A549 (cell line): ENCODE measurements at regions not wholly inside any gene's neighbourhood (a gene's known extent, or its start where the extent isn't known, plus 50 kb on each side); places are given as distances from the start of the nearest gene placed in this dataset.

Source experiments
- CEBPB ChIP-seq, 2 experiments: fragments of >200 bp in 1 of 2; sonication (Bioruptor Twin) in 1 of 2; formaldehyde crosslinking in 1 of 2; IDR thresholded peaks; 2 replicates each; pipeline ENCODE4 v1.6.1; 2012 to 2016
- CTCF ChIP-seq: fragments of >200 bp; sonication (Bioruptor Twin); formaldehyde crosslinking; IDR thresholded peaks from 3 replicates; pipeline ENCODE4 v1.5.1; 2016
- JUN ChIP-seq, 2 experiments: fragments of >200 bp; sonication (Bioruptor Twin); formaldehyde crosslinking; IDR thresholded peaks; 2 replicates in 1 of 2; 3 replicates in 1 of 2; pipeline ENCODE4 v1.6.1; 2016 to 2017
- POLR2A ChIP-seq: IDR thresholded peaks from 2 replicates; pipeline ENCODE4 v1.6.1; 2012; ENCODE audit warnings: mild to moderate bottlenecking, low read length
- RAD21 ChIP-seq, 2 experiments: fragments of >200 bp in 1 of 2; sonication (Bioruptor Twin) in 1 of 2; formaldehyde crosslinking in 1 of 2; IDR thresholded peaks in 1 of 2; conservative IDR thresholded peaks in 1 of 2; 2 replicates in 1 of 2; 3 replicates in 1 of 2; pipeline ENCODE4 v1.6.1; 2012 to 2018; ENCODE audit warnings: inconsistent platforms in 1 of 2
- REST ChIP-seq: fragments of 200-600 bp; sonication (generic); IDR thresholded peaks from 2 replicates; pipeline ENCODE4 v1.6.1; 2016; ENCODE audit warnings: antibody characterized with exemption, mild to moderate bottlenecking, moderate library complexity

GRCh38 chr4:123600987-123601904, 204.7 kb downstream of the SPRY1 start:
- TF ChIP-seq RAD21 (conservative IDR thresholded peaks at IDR 0.05 in 1 of 2, IDR thresholded peaks at IDR 0.05 in 1 of 2) (no peak), REST (no peak), CTCF (no peak), POLR2A (no peak), CEBPB (IDR thresholded peaks at IDR 0.05) (no peak), JUN (IDR thresholded peaks at IDR 0.05) (no peak)
